LNCaP clone FGC (cell line): ENCODE measurements at regions not wholly inside any gene's neighbourhood (a gene's known extent, or its start where the extent isn't known, plus 50 kb on each side); places are given as distances from the start of the nearest gene placed in this dataset.

Experiments used
- DNase-seq: peaks from one replicate; pipeline ENCODE4 v3.0.0-alpha.2; 2011; ENCODE audit warnings: low read depth
- H3K4me3 ChIP-seq: 2 replicates; pipeline ENCODE4 v1.5.1; 2011; ENCODE audit warnings: mild to moderate bottlenecking, low read depth, low read length, control low read depth
- CTCF ChIP-seq: IDR thresholded peaks from 2 replicates; pipeline ENCODE4 v1.5.1; 2012; ENCODE audit warnings: mild to moderate bottlenecking; ENCODE audit not compliant: control insufficient read depth, insufficient read depth; ENCODE audit errors: extremely low read depth

- no peak for TF ChIP-seq CTCF
- no peak overlapping the region for H3K4me3 ChIP-seq
- DNase-seq: no peak
These were observed 244.3 kb downstream of the TTLL2 start for GRCh38 chr6:167569041-167569805.

- TF ChIP-seq CTCF: no peak
- no peak overlapping the region for H3K4me3 ChIP-seq
- DNase-seq: no peak
These were observed 245.0 kb downstream of the TTLL2 start for GRCh38 chr6:167569879-167570278.

GRCh38 chr6:167570460-167571400 lies 245.8 kb downstream of the TTLL2 start:
- no peak for TF ChIP-seq CTCF
- no peak overlapping the region for H3K4me3 ChIP-seq
- no peak for DNase-seq

- no peak overlapping the region for H3K4me3 ChIP-seq
- no peak for DNase-seq
- no peak for TF ChIP-seq CTCF
These were observed 246.7 kb downstream of the TTLL2 start for GRCh38 chr6:167571550-167571949.

GRCh38 chr6:167572106-167572505 lies 247.2 kb downstream of the TTLL2 start:
- no peak overlapping the region for H3K4me3 ChIP-seq
- TF ChIP-seq CTCF: no peak
- no peak for DNase-seq

- no peak for DNase-seq
- TF ChIP-seq CTCF: no peak
- H3K4me3 ChIP-seq: no peak overlapping the region
These were observed 248.0 kb downstream of the TTLL2 start for GRCh38 chr6:167572841-167573271.
